Endothelial cell of umbilical vein (primary cell): ENCODE measurements at regions not wholly inside any gene's neighbourhood (a gene's known extent, or its start where the extent isn't known, plus 50 kb on each side); places are given as distances from the start of the nearest gene placed in this dataset.

Source experiments
- BruUV-seq: library from RNA; stranded (reverse); fragments of 400-500 nt; replicated peaks from 2 replicates; lab custom pipeline; 2021; lab: Mats Ljungman, UMichigan
- CTCF ChIA-PET: fragments of 300-600, 350-600 bp; sonication (Branson Sonifier 250); formaldehyde crosslinking; loops from one replicate; lab custom pipeline; 2021; ENCODE audit warnings: antibody characterized with exemption, inconsistent platforms; lab: Charles Lee
- POLR2A ChIA-PET: fragments of 300-600, 350-600 bp; sonication (Branson Sonifier 250); formaldehyde crosslinking; loops from one replicate; lab custom pipeline; 2021; ENCODE audit warnings: antibody characterized with exemption, inconsistent platforms; lab: Charles Lee
- DNase-seq: peaks from one replicate; pipeline ENCODE4 v3.0.0-alpha.2; 2011; ENCODE audit warnings: low read depth, low spot score
- FAIRE-seq: peaks from 2 replicates; lab custom pipeline; 2011; peaks lifted over from hg19 to GRCh38; lab: Jason Lieb, UNC
- H2AFZ ChIP-seq: 2 replicates; pipeline ENCODE4 v1.6.0; 2012; ENCODE audit warnings: low read depth, low read length, control low read depth, inconsistent platforms
- H3K27ac ChIP-seq: 2 replicates; pipeline ENCODE4 v1.5.1; 2011; ENCODE audit warnings: low read depth, mild to moderate bottlenecking, control low read depth, low read length, moderate library complexity; ENCODE audit not compliant: insufficient read depth
- H3K27me3 ChIP-seq, 2 experiments: 2 replicates each; pipeline versions ENCODE4 v1.6.0 to v1.6.1; 2011; ENCODE audit warnings: low read length in 2 of 2, mixed read lengths in 1 of 2; ENCODE audit not compliant: control insufficient read depth in 2 of 2, insufficient read depth in 2 of 2
- H3K36me3 ChIP-seq, 2 experiments: 2 replicates in 1 of 2; 3 replicates in 1 of 2; pipeline ENCODE4 v1.5.1; 2011; ENCODE audit warnings: low read length in 2 of 2, mild to moderate bottlenecking in 1 of 2, moderate library complexity in 1 of 2; ENCODE audit not compliant: control insufficient read depth in 2 of 2, insufficient read depth in 2 of 2; ENCODE audit errors: extremely low read depth in 1 of 2
- H3K4me1 ChIP-seq: 3 replicates; pipeline ENCODE4 v1.5.1; 2011; ENCODE audit warnings: mild to moderate bottlenecking, low read length; ENCODE audit not compliant: control insufficient read depth, insufficient read depth; ENCODE audit errors: extremely low read depth
- H3K4me2 ChIP-seq: 2 replicates; pipeline ENCODE4 v1.6.1; 2011; ENCODE audit warnings: low read length, control low read depth, mixed read lengths; ENCODE audit not compliant: insufficient read depth
- H3K4me3 ChIP-seq, 3 experiments: fragments of 200-600 bp in 1 of 3; sonication (generic), shearing (Covaris generic) in 1 of 3; replicated peaks in 1 of 3; 2 replicates each; pipeline ENCODE4 v1.5.1; 2011 to 2016; ENCODE audit warnings: control low read depth in 3 of 3, low read length in 3 of 3, mild to moderate bottlenecking in 2 of 3, inconsistent platforms in 1 of 3, low read depth in 1 of 3, moderate library complexity in 1 of 3; ENCODE audit not compliant: insufficient read depth in 1 of 3
- H3K79me2 ChIP-seq: 2 replicates; pipeline ENCODE4 v1.6.0; 2012; ENCODE audit warnings: low read length, inconsistent platforms; ENCODE audit not compliant: control insufficient read depth, insufficient read depth
- H3K9ac ChIP-seq: replicated peaks from 2 replicates; pipeline ENCODE3; 2011; ENCODE audit warnings: low read length, control low read depth; ENCODE audit not compliant: insufficient read depth; ENCODE audit errors: extremely low read depth
- H3K9me1 ChIP-seq: replicated peaks from 3 replicates; pipeline ENCODE4 v1.6.0; 2011; ENCODE audit warnings: mild to moderate bottlenecking, low read length; ENCODE audit not compliant: control insufficient read depth, insufficient read depth; ENCODE audit errors: extremely low read depth
- H3K9me3 ChIP-seq: replicated peaks from 2 replicates; pipeline ENCODE4 v1.5.1; 2012; ENCODE audit warnings: low read length, inconsistent platforms; ENCODE audit not compliant: control insufficient read depth, insufficient read depth
- H4K20me1 ChIP-seq: replicated peaks from 2 replicates; pipeline ENCODE3; 2011; ENCODE audit warnings: mild to moderate bottlenecking, low read length; ENCODE audit not compliant: control insufficient read depth, insufficient read depth; ENCODE audit errors: extremely low read depth
- EZH2 ChIP-seq: IDR thresholded peaks from 2 replicates; pipeline ENCODE4 v1.6.1; 2012; ENCODE audit warnings: borderline replicate concordance, low read depth, mild to moderate bottlenecking, moderate library complexity, low read length, inconsistent platforms; ENCODE audit not compliant: severe bottlenecking
- FOS ChIP-seq: IDR thresholded peaks from 2 replicates; pipeline ENCODE4 v1.6.1; 2011; ENCODE audit warnings: mild to moderate bottlenecking, low read length, moderate library complexity, borderline replicate concordance; ENCODE audit not compliant: insufficient read depth
- GATA2 ChIP-seq: IDR thresholded peaks from 2 replicates; pipeline ENCODE4 v1.7.0; 2011; ENCODE audit warnings: low read depth, mild to moderate bottlenecking, moderate library complexity, mixed read lengths, low read length; ENCODE audit not compliant: insufficient read length, insufficient read depth
- JUN ChIP-seq: IDR thresholded peaks from 2 replicates; pipeline ENCODE4 v1.6.1; 2011; ENCODE audit warnings: borderline replicate concordance, low read depth; ENCODE audit not compliant: insufficient read length, insufficient read depth
- MYC ChIP-seq: IDR thresholded peaks from one replicate; pipeline ENCODE4 v1.6.1; 2011; ENCODE audit warnings: mild to moderate bottlenecking, low read depth, low read length
- POLR2A ChIP-seq: IDR thresholded peaks from 2 replicates; pipeline ENCODE4 v1.6.1; 2012; ENCODE audit warnings: low read depth, mild to moderate bottlenecking, control low read depth, low read length
- POLR2AphosphoS5 ChIP-seq: IDR thresholded peaks from 2 replicates; pipeline ENCODE4 v1.6.1; 2012; ENCODE audit warnings: low read depth, mild to moderate bottlenecking, control low read depth, low read length, moderate library complexity; ENCODE audit not compliant: insufficient read depth
- dilution Hi-C: fragments of 300-500 bp; cut with MboI; formaldehyde crosslinking; loops from one replicate; pipeline ENCODE4 v1.15.0; 2019; ENCODE audit warnings: low sequenced_read_pairs; ENCODE audit not compliant: extremely low pct_ligation_motif_present
- intact Hi-C: fragments of 100-400 bp; cut with micrococcal nuclease; formaldehyde crosslinking; loops from one replicate; pipeline ENCODE4 v1.10.0; 2022
- TF ChIP-seq, protein P1 (sequence below): IDR thresholded peaks from 2 replicates; pipeline ENCODE4 v1.6.1; 2011; ENCODE audit not compliant: insufficient read depth, insufficient read length
- TF ChIP-seq, protein P2 (sequence below), 2 donors: IDR thresholded peaks; 1 replicate in 1 of 2; 2 replicates in 1 of 2; pipeline ENCODE4 v1.5.1; 2011; ENCODE audit warnings: low read length in 2 of 2, mild to moderate bottlenecking in 2 of 2, moderate library complexity in 2 of 2, control low read depth in 1 of 2, inconsistent platforms in 1 of 2, low read depth in 1 of 2; ENCODE audit not compliant: insufficient read depth in 1 of 2; ENCODE audit errors: extremely low read depth in 1 of 2

DNA sequence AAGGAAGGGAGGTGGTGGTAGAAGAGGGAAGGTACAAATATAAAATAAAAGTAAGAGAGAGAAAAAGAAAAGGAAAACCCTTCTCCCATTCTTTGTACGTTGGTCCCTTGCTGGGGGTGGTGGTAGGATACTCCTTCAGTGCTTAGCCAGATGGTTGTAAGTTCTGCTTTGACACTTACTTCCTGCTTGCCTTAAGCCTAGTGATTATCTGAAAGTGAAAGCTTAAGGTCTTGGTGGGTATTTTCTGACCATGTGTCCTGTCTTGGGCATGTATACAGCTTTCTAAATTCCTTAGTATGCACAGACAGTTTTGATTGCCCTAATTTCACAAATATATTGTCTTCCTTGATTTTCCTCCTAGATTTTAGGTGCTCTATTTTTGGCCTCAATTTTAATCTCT is 314.8 kb downstream of the PCDH17 start:
- no TSS peak for BruUV-seq
- Histone ChIP-seq H3K36me3 (no peaks in the 10 kb centered on the region), H3K27ac (no peak overlapping the region), H3K27me3 (no peaks in the 10 kb centered on the region), H3K4me2 (no peak overlapping the region), H3K4me3 (no peak overlapping the region), H2AFZ (no peak overlapping the region), H3K9me1 (no peaks in the 10 kb centered on the region), H3K4me1 (no peaks in the 10 kb centered on the region), H3K9me3 (no peaks in the 10 kb centered on the region), H3K79me2 (no peaks in the 10 kb centered on the region), H4K20me1 (no peaks in the 10 kb centered on the region), H3K9ac (no peak overlapping the region)
- no peak for FAIRE-seq
- intact Hi-C loops, result no loop called here
- POLR2A ChIA-PET, result no interaction called here
- TF ChIP-seq POLR2AphosphoS5 (no peak), JUN (no peak)
- CTCF ChIA-PET, result no interaction called here
- dilution Hi-C loops, result no loop called here
- no peak for DNase-seq

DNA sequence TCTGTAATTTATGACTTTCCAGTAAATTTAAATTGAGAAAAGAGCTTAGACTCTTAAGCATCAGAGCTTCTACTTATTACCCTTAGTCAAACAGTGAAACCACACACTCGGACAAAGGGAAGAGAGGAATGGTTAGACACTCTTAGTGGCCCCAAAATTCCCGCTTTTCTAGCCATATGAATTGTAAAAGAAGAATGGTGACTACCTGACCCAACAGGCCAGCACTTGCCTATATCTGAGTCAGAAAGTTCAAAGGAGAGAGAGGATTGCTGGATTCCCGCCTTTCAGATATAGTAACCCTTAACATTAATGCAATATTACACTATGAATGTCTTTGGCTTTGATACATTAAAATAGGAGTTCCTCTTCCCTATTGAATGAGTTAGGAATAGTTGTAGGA is 317.3 kb downstream of the PCDH17 start:
- no peaks in the 10 kb centered on the region for H3K79me2 ChIP-seq
- no peaks in the 10 kb centered on the region for H3K9me1 ChIP-seq
- no peaks in the 10 kb centered on the region for H4K20me1 ChIP-seq
- H3K27ac ChIP-seq, result no peak overlapping the region
- ChIA-PET CTCF (no interaction called here), POLR2A (no interaction called here)
- TF ChIP-seq EZH2, result no peak
- TF ChIP-seq, protein P1, sequence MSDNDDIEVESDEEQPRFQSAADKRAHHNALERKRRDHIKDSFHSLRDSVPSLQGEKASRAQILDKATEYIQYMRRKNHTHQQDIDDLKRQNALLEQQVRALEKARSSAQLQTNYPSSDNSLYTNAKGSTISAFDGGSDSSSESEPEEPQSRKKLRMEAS, result no peak
- no peak for TF ChIP-seq MYC
- no peak for TF ChIP-seq FOS
- no peak for TF ChIP-seq POLR2A
- TF ChIP-seq GATA2, result no peak
- TF ChIP-seq, protein P2, sequence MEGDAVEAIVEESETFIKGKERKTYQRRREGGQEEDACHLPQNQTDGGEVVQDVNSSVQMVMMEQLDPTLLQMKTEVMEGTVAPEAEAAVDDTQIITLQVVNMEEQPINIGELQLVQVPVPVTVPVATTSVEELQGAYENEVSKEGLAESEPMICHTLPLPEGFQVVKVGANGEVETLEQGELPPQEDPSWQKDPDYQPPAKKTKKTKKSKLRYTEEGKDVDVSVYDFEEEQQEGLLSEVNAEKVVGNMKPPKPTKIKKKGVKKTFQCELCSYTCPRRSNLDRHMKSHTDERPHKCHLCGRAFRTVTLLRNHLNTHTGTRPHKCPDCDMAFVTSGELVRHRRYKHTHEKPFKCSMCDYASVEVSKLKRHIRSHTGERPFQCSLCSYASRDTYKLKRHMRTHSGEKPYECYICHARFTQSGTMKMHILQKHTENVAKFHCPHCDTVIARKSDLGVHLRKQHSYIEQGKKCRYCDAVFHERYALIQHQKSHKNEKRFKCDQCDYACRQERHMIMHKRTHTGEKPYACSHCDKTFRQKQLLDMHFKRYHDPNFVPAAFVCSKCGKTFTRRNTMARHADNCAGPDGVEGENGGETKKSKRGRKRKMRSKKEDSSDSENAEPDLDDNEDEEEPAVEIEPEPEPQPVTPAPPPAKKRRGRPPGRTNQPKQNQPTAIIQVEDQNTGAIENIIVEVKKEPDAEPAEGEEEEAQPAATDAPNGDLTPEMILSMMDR (IDR thresholded peaks at IDR 0.05; ENCODE audit: extremely low read depth in 1 of 2, insufficient read depth in 1 of 2, low read depth in 1 of 2, low read length in 2 of 2), result no peak
- no peak for TF ChIP-seq POLR2AphosphoS5
- TF ChIP-seq JUN, result no peak
- no TSS peak for BruUV-seq
- intact Hi-C loops, result no loop called here
- no peak overlapping the region for H3K9ac ChIP-seq
- no peak overlapping the region for H3K4me3 ChIP-seq
- no peak for FAIRE-seq
- H3K4me2 ChIP-seq, result no peak overlapping the region
- dilution Hi-C loops, result no loop called here
- H2AFZ ChIP-seq, result no peak overlapping the region
- H3K27me3 ChIP-seq, result no peaks in the 10 kb centered on the region
- H3K9me3 ChIP-seq, result no peaks in the 10 kb centered on the region
- H3K4me1 ChIP-seq, result no peaks in the 10 kb centered on the region
- H3K36me3 ChIP-seq, result no peaks in the 10 kb centered on the region
- no peak for DNase-seq
